Naive thymus-derived CD4-positive, alpha-beta T cell (primary cell): ENCODE measurements at regions not wholly inside any gene's neighbourhood (a gene's known extent, or its start where the extent isn't known, plus 50 kb on each side); places are given as distances from the start of the nearest gene placed in this dataset.

Source experiments
- ATAC-seq: fragments of 150-1000 bp; cut with Tn5 transposase; 2 replicates; pipeline ENCODE4 v1.10.0; 2021; ENCODE audit warnings: mild to moderate bottlenecking, moderate library complexity
- CTCF ChIA-PET: fragments of 350-600 bp; sonication (Branson Sonifier 250); formaldehyde crosslinking; loops from one replicate; lab custom pipeline; 2021; ENCODE audit warnings: antibody characterized with exemption; lab: Charles Lee
- POLR2A ChIA-PET: fragments of 350-600 bp; sonication (Branson Sonifier 250); formaldehyde crosslinking; loops from one replicate; lab custom pipeline; 2021; ENCODE audit warnings: antibody characterized with exemption, inconsistent platforms; lab: Charles Lee
- DNase-seq, 9 donors: peaks; one replicate each; pipeline versions ENCODE4 v3.0.0 to v3.0.0-alpha.2; 2020 to 2022; ENCODE audit warnings: mixed read lengths in 1 of 9
- H3K27ac ChIP-seq: one replicate; pipeline ENCODE4 v1.7.0; 2013; ENCODE audit warnings: mild to moderate bottlenecking, low read depth, low read length, moderate library complexity
- H3K27me3 ChIP-seq, 2 donors: one replicate each; pipeline ENCODE4 v1.7.0; 2013; ENCODE audit warnings: low read length in 2 of 2, mild to moderate bottlenecking in 2 of 2, moderate library complexity in 2 of 2; ENCODE audit not compliant: control insufficient read depth in 2 of 2, insufficient read depth in 2 of 2
- H3K36me3 ChIP-seq, 3 experiments: 1 replicate in 2 of 3; 2 replicates in 1 of 3; pipeline ENCODE4 v1.7.0; 2013; ENCODE audit warnings: low read length in 3 of 3, mild to moderate bottlenecking in 3 of 3, moderate library complexity in 1 of 3; ENCODE audit not compliant: insufficient read depth in 3 of 3, control insufficient read depth in 2 of 3
- H3K4me1 ChIP-seq, 2 donors: one replicate each; pipeline ENCODE4 v1.7.0; 2013; ENCODE audit warnings: low read length in 2 of 2, mild to moderate bottlenecking in 2 of 2, moderate library complexity in 1 of 2; ENCODE audit not compliant: control insufficient read depth in 2 of 2, insufficient read depth in 2 of 2
- H3K4me3 ChIP-seq: 2 replicates; pipeline ENCODE4 v1.7.0; 2013; ENCODE audit warnings: mild to moderate bottlenecking, low read length
- H3K9me3 ChIP-seq, 3 experiments: 1 replicate in 2 of 3; 2 replicates in 1 of 3; pipeline ENCODE4 v1.7.0; 2013; ENCODE audit warnings: low read length in 3 of 3; ENCODE audit not compliant: control insufficient read depth in 2 of 3
- H3K27ac Mint-ChIP-seq, 9 donors: one replicate each; pipeline ENCODE4 v1.8.0; 2020 to 2022; ENCODE audit warnings: mixed read lengths in 9 of 9, mild to moderate bottlenecking in 8 of 9, moderate library complexity in 5 of 9, inconsistent platforms in 2 of 9
- H3K27me3 Mint-ChIP-seq, 5 donors: one replicate each; pipeline ENCODE4 v1.8.0; 2021 to 2022; ENCODE audit warnings: mixed read lengths in 5 of 5, mild to moderate bottlenecking in 1 of 5
- H3K36me3 Mint-ChIP-seq, 5 donors: one replicate each; pipeline ENCODE4 v1.8.0; 2020 to 2022; ENCODE audit warnings: mixed read lengths in 5 of 5, mild to moderate bottlenecking in 3 of 5, inconsistent platforms in 1 of 5
- H3K4me1 Mint-ChIP-seq, 7 donors: one replicate each; pipeline ENCODE4 v1.8.0; 2020 to 2022; ENCODE audit warnings: mixed read lengths in 7 of 7, mild to moderate bottlenecking in 3 of 7, inconsistent platforms in 1 of 7
- H3K4me3 Mint-ChIP-seq, 10 donors: one replicate each; pipeline ENCODE4 v1.8.0; 2020 to 2022; ENCODE audit warnings: mild to moderate bottlenecking in 10 of 10, mixed read lengths in 10 of 10, moderate library complexity in 6 of 10, inconsistent platforms in 2 of 10
- H3K9me3 Mint-ChIP-seq, 11 donors: one replicate each; pipeline ENCODE4 v1.8.0; 2020 to 2022; ENCODE audit warnings: mixed read lengths in 11 of 11, mild to moderate bottlenecking in 4 of 11, inconsistent platforms in 1 of 11, moderate library complexity in 1 of 11
- intact Hi-C, 2 donors: fragments of 100-400 bp; cut with micrococcal nuclease; formaldehyde crosslinking; loops; one replicate each; pipeline ENCODE4 v1.15.1; 2023

DNA sequence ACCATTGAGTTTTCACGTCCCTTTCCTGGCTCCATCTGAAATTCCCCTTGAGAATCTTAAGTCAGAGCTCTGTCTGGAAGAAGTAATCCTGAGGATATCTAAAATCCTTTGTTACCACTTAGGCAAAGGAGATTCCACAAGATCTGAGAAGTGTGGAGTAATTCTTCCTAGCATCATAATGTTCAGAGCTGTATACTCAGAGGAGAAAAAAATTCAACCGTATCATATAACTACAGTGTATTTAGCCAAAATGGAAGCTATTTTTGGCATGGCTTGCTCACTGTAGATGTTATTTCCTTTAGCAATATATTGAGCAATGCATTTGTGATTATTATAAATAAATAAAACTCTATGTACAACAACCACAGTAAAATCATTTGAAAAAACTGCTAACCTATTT, 1858.4 kb downstream of the EFNA5 start:
- H3K36me3 ChIP-seq: no peaks in the 10 kb centered on the region
- ATAC-seq (no peak), DNase-seq (no peak)
- Mint-ChIP-seq H3K36me3 (no peaks in the 10 kb centered on the region), H3K4me3 (no peak overlapping the region), H3K27ac (no peak overlapping the region), H3K4me1 (no peaks in the 10 kb centered on the region), H3K9me3 (peaks cover 0 to 19% (median 7%) of the 10 kb centered on the region in 11 donors), H3K27me3 (no peaks in the 10 kb centered on the region)
- POLR2A ChIA-PET: no interaction called here
- no peak overlapping the region for H3K27ac ChIP-seq
- H3K4me1 ChIP-seq: no peaks in the 10 kb centered on the region
- no peak overlapping the region for H3K4me3 ChIP-seq
- intact Hi-C loops: no loop called here
- no peaks in the 10 kb centered on the region for H3K27me3 ChIP-seq
- CTCF ChIA-PET: no interaction called here
- H3K9me3 ChIP-seq: no peaks in the 10 kb centered on the region

DNA sequence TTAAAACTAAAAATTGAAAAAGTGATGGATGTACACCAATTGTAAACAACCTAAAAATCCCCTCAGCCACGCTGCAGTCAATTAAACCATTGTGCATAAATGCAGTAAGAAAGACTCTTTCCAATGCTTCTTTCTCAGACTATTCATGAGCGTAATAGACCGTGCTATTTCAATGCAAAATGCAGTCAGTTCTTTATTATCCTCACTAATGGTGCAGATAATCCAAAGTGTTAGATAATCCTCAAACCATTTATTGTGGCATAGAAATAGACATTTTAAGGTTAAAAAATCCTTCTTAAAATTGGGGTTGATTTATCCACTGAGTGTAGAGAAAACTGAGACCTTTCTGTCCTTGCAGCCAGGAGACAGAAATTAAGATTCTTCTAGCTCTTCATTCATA, 1862.8 kb downstream of the EFNA5 start:
- Histone ChIP-seq H3K9me3 (no peaks in the 10 kb centered on the region), H3K4me1 (no peaks in the 10 kb centered on the region), H3K27ac (no peak overlapping the region), H3K27me3 (no peaks in the 10 kb centered on the region), H3K36me3 (no peaks in the 10 kb centered on the region), H3K4me3 (no peak overlapping the region)
- Mint-ChIP-seq H3K27ac (no peak overlapping the region), H3K4me3 (no peak overlapping the region), H3K4me1 (no peaks in the 10 kb centered on the region), H3K27me3 (no peaks in the 10 kb centered on the region), H3K9me3 (peaks cover 3 to 35% (median 15%) of the 10 kb centered on the region in 11 donors), H3K36me3 (no peaks in the 10 kb centered on the region)
- ATAC-seq (no peak), DNase-seq (no peak)
- CTCF ChIA-PET: no interaction called here
- intact Hi-C loops: no loop called here
- POLR2A ChIA-PET: interaction anchor here (0.6 kb wide), 1 partner anchor 20 kb away, joined by 3 read pairs; no protein-coding TSS in a partner anchor

DNA sequence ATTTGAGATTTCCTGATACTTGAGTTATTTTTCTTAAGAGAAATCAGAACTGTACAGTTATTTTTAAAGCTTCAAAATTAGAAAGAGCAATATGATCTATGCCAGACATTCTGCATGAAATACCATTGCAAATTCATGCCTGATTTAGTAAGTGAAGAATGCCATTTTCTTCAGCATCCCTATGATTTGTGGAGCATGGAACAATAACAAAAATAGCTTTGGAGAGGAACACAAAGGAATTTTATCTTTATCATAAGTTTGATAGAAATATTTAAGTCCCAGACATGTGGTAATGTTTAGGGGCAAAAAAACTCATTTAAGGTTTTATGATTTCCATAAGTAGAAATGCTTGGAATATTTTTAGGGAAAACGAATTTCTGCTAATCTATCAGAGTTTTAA, 1863.4 kb downstream of the EFNA5 start:
- DNase-seq: no peak
- Mint-ChIP-seq H3K27me3 (no peaks in the 10 kb centered on the region), H3K4me1 (no peaks in the 10 kb centered on the region), H3K27ac (no peak overlapping the region), H3K9me3 (peaks cover 5 to 40% (median 18%) of the 10 kb centered on the region in 11 donors), H3K4me3 (no peak overlapping the region), H3K36me3 (no peaks in the 10 kb centered on the region)
- ChIA-PET CTCF (no interaction called here), POLR2A (no interaction called here)
- H3K9me3 ChIP-seq: no peaks in the 10 kb centered on the region
- H3K4me3 ChIP-seq: no peak overlapping the region
- no peaks in the 10 kb centered on the region for H3K4me1 ChIP-seq
- no peak overlapping the region for H3K27ac ChIP-seq
- no peak for ATAC-seq
- intact Hi-C loops: no loop called here
- no peaks in the 10 kb centered on the region for H3K27me3 ChIP-seq
- H3K36me3 ChIP-seq: no peaks in the 10 kb centered on the region

DNA sequence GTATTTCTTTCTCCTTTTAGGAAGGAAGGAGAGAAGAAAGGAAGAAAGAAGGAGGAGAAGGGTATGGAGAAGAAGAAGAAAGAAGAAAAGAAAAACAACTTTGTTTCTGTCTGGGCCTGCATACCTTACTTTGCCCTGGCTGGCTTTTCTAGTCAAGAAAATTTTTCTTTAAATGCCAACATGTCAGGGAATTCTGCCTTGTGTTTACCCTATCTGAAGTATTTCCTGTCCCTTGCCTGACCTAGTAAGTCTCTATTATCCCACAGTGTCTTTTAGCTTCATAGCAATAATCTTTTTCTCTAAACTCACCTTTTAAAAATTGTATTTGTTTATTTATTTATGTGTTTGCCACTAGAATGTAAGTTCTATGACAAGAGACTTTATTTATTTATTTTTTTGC, 1864.1 kb downstream of the EFNA5 start:
- H3K36me3 Mint-ChIP-seq: no peaks in the 10 kb centered on the region
- H3K27ac Mint-ChIP-seq: no peak overlapping the region
- intact Hi-C loops: no loop called here
- peaks cover 5 to 40% (median 18%) of the 10 kb centered on the region in 11 donors for H3K9me3 Mint-ChIP-seq
- H3K36me3 ChIP-seq: no peaks in the 10 kb centered on the region
- H3K4me3 ChIP-seq: no peak overlapping the region
- ATAC-seq (no peak), DNase-seq (no peak)
- no peaks in the 10 kb centered on the region for H3K27me3 ChIP-seq
- POLR2A ChIA-PET: no interaction called here
- H3K9me3 ChIP-seq: no peaks in the 10 kb centered on the region
- H3K4me1 ChIP-seq: no peaks in the 10 kb centered on the region
- CTCF ChIA-PET: no interaction called here
- no peaks in the 10 kb centered on the region for H3K4me1 Mint-ChIP-seq
- no peak overlapping the region for H3K4me3 Mint-ChIP-seq
- no peak overlapping the region for H3K27ac ChIP-seq
- H3K27me3 Mint-ChIP-seq: no peaks in the 10 kb centered on the region

DNA sequence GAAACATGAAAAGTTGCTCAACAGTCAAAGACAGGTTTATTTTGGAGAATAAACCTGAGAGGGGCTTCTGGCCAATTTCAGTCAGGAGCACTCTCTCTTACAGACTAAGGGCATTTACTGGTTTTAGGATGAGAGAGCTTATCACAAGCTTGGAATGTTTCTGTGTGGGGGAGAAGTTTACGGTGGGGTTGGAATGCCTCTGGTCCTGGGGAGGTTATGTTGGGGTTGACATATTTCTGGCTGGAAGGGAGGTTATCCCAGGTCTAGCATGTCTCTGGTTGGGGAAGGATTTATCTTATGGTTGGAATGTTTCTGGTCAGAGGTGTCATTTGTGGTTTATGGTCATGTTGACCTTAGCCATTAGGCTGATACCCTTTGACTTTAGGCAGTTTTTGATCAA, 1867.3 kb downstream of the EFNA5 start:
- no peak overlapping the region for H3K27ac Mint-ChIP-seq
- intact Hi-C loops: no loop called here
- CTCF ChIA-PET: no interaction called here

DNA sequence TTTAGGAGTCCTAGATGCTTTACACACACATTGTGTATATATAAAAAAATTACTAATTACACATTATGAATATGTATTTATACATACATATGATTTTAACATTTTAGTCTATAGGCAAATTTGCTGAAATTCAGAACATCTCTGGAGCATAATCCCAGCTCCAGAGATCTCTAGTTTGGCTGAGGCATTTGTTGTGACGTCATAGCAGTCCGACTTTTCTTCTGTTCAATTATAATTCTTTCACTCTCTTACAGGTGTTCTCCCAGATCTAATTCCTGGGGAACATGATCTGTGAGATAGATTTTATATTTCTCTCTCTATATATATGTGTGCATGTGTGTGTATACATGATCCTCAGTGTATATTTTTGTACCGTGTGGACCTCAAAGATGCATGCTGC, 1876.2 kb downstream of the EFNA5 start:
- Mint-ChIP-seq H3K9me3 (peaks cover 0 to 6% (median 0%) of the 10 kb centered on the region in 11 donors), H3K4me1 (no peaks in the 10 kb centered on the region), H3K4me3 (no peak overlapping the region), H3K27ac (no peak overlapping the region), H3K27me3 (no peaks in the 10 kb centered on the region), H3K36me3 (no peaks in the 10 kb centered on the region)
- DNase-seq (no peak), ATAC-seq (no peak)
- intact Hi-C loops: no loop called here
- no peaks in the 10 kb centered on the region for H3K4me1 ChIP-seq
- CTCF ChIA-PET: no interaction called here
- H3K27ac ChIP-seq: no peak overlapping the region
- H3K27me3 ChIP-seq: no peaks in the 10 kb centered on the region
- POLR2A ChIA-PET: no interaction called here
- no peak overlapping the region for H3K4me3 ChIP-seq
- H3K36me3 ChIP-seq: no peaks in the 10 kb centered on the region
- no peaks in the 10 kb centered on the region for H3K9me3 ChIP-seq

More for the DNA sequence above, 1867.3 kb downstream of the EFNA5 start:
- DNase-seq (no peak), ATAC-seq (no peak)
- Histone ChIP-seq H3K36me3 (no peaks in the 10 kb centered on the region), H3K4me1 (no peaks in the 10 kb centered on the region), H3K27ac (no peak overlapping the region), H3K9me3 (no peaks in the 10 kb centered on the region), H3K4me3 (no peak overlapping the region), H3K27me3 (no peaks in the 10 kb centered on the region)
- peaks cover 8 to 28% (median 17%) of the 10 kb centered on the region in 11 donors for H3K9me3 Mint-ChIP-seq
- no peaks in the 10 kb centered on the region for H3K36me3 Mint-ChIP-seq
- H3K4me1 Mint-ChIP-seq: no peaks in the 10 kb centered on the region
- H3K27me3 Mint-ChIP-seq: no peaks in the 10 kb centered on the region
- POLR2A ChIA-PET: no interaction called here
- H3K4me3 Mint-ChIP-seq: no peak overlapping the region

DNA sequence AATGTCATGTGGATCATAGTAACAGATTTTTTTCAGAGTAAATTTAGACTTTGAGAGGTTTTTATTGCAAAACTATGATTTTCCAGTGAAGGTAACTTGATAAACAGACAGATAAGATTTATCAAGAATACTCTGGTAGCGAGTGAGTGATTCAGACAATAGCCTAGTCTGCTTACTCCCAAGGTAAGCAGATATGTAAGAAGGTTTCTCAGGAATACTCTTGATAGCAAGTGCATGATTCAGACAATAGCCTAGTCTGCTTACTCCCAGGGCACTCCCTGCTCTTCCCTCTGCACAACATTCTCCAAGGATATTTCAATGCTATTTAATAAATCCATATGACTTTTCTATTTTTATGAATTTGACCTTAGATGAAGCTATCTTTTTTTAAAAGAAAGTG, 1881.5 kb downstream of the EFNA5 start:
- DNase-seq (no peak), ATAC-seq (no peak)
- Mint-ChIP-seq H3K27ac (no peak overlapping the region), H3K9me3 (peaks cover 0 to 4% (median 0%) of the 10 kb centered on the region in 11 donors), H3K27me3 (no peaks in the 10 kb centered on the region), H3K36me3 (no peaks in the 10 kb centered on the region), H3K4me1 (no peaks in the 10 kb centered on the region), H3K4me3 (no peak overlapping the region)
- CTCF ChIA-PET: no interaction called here
- no peaks in the 10 kb centered on the region for H3K27me3 ChIP-seq
- POLR2A ChIA-PET: no interaction called here
- no peaks in the 10 kb centered on the region for H3K9me3 ChIP-seq
- H3K4me1 ChIP-seq: no peaks in the 10 kb centered on the region
- intact Hi-C loops: no loop called here
- no peak overlapping the region for H3K4me3 ChIP-seq
- H3K36me3 ChIP-seq: no peaks in the 10 kb centered on the region
- no peak overlapping the region for H3K27ac ChIP-seq
